Natural killer cell (primary cell): ENCODE measurements at regions not wholly inside any gene's neighbourhood (a gene's known extent, or its start where the extent isn't known, plus 50 kb on each side); places are given as distances from the start of the nearest gene placed in this dataset.

Source experiments
- ATAC-seq, 3 donors: fragments of 150-1000 bp in 2 of 3; fragments of 200-7000 bp in 1 of 3; cut with Tn5 transposase; 1 replicate in 1 of 3; 2 replicates in 2 of 3; pipeline ENCODE4 v1.10.0; 2021; ENCODE audit warnings: mild to moderate bottlenecking in 2 of 3, moderate library complexity in 2 of 3
- DNase-seq, 2 donors: peaks; one replicate each; pipeline versions ENCODE4 v3.0.0 to v3.0.0-alpha.2; 2013 to 2021; ENCODE audit warnings: mixed read lengths in 1 of 2
- H3K27ac ChIP-seq: one replicate; pipeline ENCODE4 v1.5.1; 2013; ENCODE audit warnings: mild to moderate bottlenecking, low read length
- H3K27me3 ChIP-seq: one replicate; pipeline ENCODE4 v1.6.1; 2013; ENCODE audit warnings: low read length; ENCODE audit not compliant: control insufficient read depth, insufficient read depth
- H3K36me3 ChIP-seq: one replicate; pipeline ENCODE4 v1.6.1; 2013; ENCODE audit warnings: low read length; ENCODE audit not compliant: control insufficient read depth, insufficient read depth
- H3K4me1 ChIP-seq: one replicate; pipeline ENCODE4 v1.6.1; 2013; ENCODE audit warnings: low read length; ENCODE audit not compliant: control insufficient read depth, insufficient read depth
- H3K4me3 ChIP-seq: one replicate; pipeline ENCODE4 v1.5.1; 2013; ENCODE audit warnings: low read length
- H3K9me3 ChIP-seq: one replicate; pipeline ENCODE4 v1.6.1; 2013; ENCODE audit warnings: low read length; ENCODE audit not compliant: control insufficient read depth, insufficient read depth
- H3K27ac Mint-ChIP-seq, 2 donors: one replicate each; pipeline ENCODE4 v1.8.0; 2022; ENCODE audit warnings: mild to moderate bottlenecking in 2 of 2, mixed read lengths in 2 of 2, moderate library complexity in 1 of 2
- H3K27me3 Mint-ChIP-seq, 2 donors: one replicate each; pipeline ENCODE4 v1.8.0; 2022; ENCODE audit warnings: low read depth in 2 of 2, mixed read lengths in 2 of 2
- H3K36me3 Mint-ChIP-seq: one replicate; pipeline ENCODE4 v1.8.0; 2022; ENCODE audit warnings: mixed read lengths
- H3K4me1 Mint-ChIP-seq, 2 donors: one replicate each; pipeline ENCODE4 v1.8.0; 2022; ENCODE audit warnings: mixed read lengths in 2 of 2
- H3K4me3 Mint-ChIP-seq: one replicate; pipeline ENCODE4 v1.8.0; 2022; ENCODE audit warnings: mild to moderate bottlenecking, moderate library complexity, mixed read lengths
- H3K9me3 Mint-ChIP-seq, 2 donors: one replicate each; pipeline ENCODE4 v1.8.0; 2022; ENCODE audit warnings: mixed read lengths in 2 of 2
- WGBS: methylation state at CpG from one replicate; pipeline ENCODE4 v1.1.7; 2013; ENCODE audit warnings: missing lambda C conversion rate; ENCODE audit not compliant: insufficient coverage; 5-methylcytosine and 5-hydroxymethylcytosine counted together
- intact Hi-C: fragments of 100-400 bp; cut with micrococcal nuclease; formaldehyde crosslinking; loops from one replicate; pipeline ENCODE4 v1.14.2; 2022
- TF ChIP-seq, protein P1 (sequence below): fragments of 200-600 bp; IDR thresholded peaks from one replicate; pipeline ENCODE4 v1.8.0; 2022; ENCODE audit warnings: antibody characterized with exemption

DNA sequence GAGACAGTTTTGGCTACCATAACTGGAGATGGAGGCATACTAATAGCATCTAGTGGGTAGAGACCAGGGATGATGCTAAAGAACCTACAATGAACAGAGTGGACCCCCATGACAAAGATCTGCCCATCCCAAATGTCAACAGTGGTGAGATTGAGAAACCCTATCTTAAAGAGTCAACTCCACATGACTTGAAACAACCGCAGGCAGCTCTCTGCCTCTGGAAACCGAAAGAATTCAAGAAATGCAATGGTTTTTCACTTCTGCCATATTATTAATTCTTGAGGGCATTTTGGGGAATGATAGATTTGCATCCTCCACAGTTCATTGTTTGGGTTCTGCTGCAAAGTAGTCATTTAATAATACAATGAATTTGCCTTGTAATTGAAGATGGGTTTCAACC lies 463.4 kb downstream of the MAFB start:
- TF ChIP-seq, protein P1, sequence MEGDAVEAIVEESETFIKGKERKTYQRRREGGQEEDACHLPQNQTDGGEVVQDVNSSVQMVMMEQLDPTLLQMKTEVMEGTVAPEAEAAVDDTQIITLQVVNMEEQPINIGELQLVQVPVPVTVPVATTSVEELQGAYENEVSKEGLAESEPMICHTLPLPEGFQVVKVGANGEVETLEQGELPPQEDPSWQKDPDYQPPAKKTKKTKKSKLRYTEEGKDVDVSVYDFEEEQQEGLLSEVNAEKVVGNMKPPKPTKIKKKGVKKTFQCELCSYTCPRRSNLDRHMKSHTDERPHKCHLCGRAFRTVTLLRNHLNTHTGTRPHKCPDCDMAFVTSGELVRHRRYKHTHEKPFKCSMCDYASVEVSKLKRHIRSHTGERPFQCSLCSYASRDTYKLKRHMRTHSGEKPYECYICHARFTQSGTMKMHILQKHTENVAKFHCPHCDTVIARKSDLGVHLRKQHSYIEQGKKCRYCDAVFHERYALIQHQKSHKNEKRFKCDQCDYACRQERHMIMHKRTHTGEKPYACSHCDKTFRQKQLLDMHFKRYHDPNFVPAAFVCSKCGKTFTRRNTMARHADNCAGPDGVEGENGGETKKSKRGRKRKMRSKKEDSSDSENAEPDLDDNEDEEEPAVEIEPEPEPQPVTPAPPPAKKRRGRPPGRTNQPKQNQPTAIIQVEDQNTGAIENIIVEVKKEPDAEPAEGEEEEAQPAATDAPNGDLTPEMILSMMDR: no peak
- Mint-ChIP-seq H3K9me3 (peaks cover 0 to 2% of the 10 kb centered on the region in 2 donors), H3K4me3 (no peak overlapping the region), H3K36me3 (no peaks in the 10 kb centered on the region), H3K4me1 (no peaks in the 10 kb centered on the region), H3K27ac (no peak overlapping the region), H3K27me3 (peaks cover 7% of the 10 kb centered on the region in 2 donors)
- WGBS: 75% methylated on average over 2 of the region's 2 CpGs
- DNase-seq: no peak
- H3K36me3 ChIP-seq: no peaks in the 10 kb centered on the region
- H3K9me3 ChIP-seq: no peaks in the 10 kb centered on the region
- H3K4me3 ChIP-seq: no peak overlapping the region
- no peaks in the 10 kb centered on the region for H3K4me1 ChIP-seq
- H3K27me3 ChIP-seq: no peaks in the 10 kb centered on the region
- no peak for ATAC-seq
- intact Hi-C loops: no loop called here
- no peak overlapping the region for H3K27ac ChIP-seq

DNA sequence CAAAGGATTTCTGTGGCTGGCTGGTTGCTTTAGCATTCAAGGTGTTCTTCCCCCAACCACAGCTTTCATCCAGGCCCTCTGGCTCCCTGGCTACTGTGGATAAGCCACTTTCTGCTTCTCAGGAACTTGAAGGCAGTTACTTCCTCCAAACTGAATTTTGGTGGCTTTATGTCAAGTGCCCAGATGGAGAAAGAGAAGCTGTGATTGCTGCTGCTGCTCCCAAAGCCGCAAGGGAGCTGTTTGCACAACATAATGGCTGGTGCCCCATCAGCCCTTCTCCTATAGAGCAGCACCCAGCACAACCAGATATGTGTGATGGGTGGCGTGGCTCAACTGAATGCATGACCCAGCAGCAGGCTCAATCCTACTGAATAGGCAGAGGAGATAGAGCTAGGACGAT lies 465.2 kb downstream of the MAFB start:
- TF ChIP-seq, protein P1: no peak
- Mint-ChIP-seq H3K4me1 (no peaks in the 10 kb centered on the region), H3K36me3 (no peaks in the 10 kb centered on the region), H3K27ac (no peak overlapping the region), H3K9me3 (no peaks in the 10 kb centered on the region), H3K27me3 (peaks cover 0 to 7% of the 10 kb centered on the region in 2 donors), H3K4me3 (no peak overlapping the region)
- no peaks in the 10 kb centered on the region for H3K9me3 ChIP-seq
- no peak overlapping the region for H3K4me3 ChIP-seq
- H3K27ac ChIP-seq: no peak overlapping the region
- no peaks in the 10 kb centered on the region for H3K27me3 ChIP-seq
- H3K36me3 ChIP-seq: no peaks in the 10 kb centered on the region
- ATAC-seq: no peak
- no peaks in the 10 kb centered on the region for H3K4me1 ChIP-seq
- intact Hi-C loops: no loop called here
- DNase-seq: no peak
- 81% methylated on average over 3 of the region's 3 CpGs for WGBS

DNA sequence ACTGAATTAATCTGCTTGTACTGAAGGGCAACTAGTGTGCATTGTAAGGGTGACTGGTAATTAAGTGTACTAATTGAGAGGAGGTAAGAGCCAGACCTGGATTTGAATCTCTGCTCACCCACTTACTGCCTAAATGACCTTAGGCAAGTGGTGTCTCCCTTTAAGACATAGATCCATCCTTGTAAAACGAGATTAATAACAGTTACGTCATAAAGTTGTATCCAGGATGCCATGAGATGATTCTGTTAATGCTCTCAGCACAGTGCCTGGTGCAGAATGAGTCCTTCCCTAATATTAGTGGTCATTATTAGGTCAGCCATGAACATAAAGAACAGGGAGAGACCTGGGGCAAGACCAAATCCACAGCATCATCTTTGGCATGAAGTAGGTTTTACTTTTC lies 470.1 kb downstream of the MAFB start:
- Mint-ChIP-seq H3K27ac (no peak overlapping the region), H3K4me1 (no peaks in the 10 kb centered on the region), H3K4me3 (no peak overlapping the region), H3K9me3 (peaks cover 3 to 7% of the 10 kb centered on the region in 2 donors), H3K27me3 (peaks cover 0 to 4% of the 10 kb centered on the region in 2 donors), H3K36me3 (no peaks in the 10 kb centered on the region)
- TF ChIP-seq, protein P1: no peak
- 71% methylated on average over 2 of the region's 2 CpGs for WGBS
- Histone ChIP-seq H3K4me3 (no peak overlapping the region), H3K27ac (no peak overlapping the region), H3K4me1 (no peaks in the 10 kb centered on the region), H3K36me3 (no peaks in the 10 kb centered on the region), H3K9me3 (no peaks in the 10 kb centered on the region), H3K27me3 (no peaks in the 10 kb centered on the region)
- intact Hi-C loops: no loop called here
- ATAC-seq (no peak), DNase-seq (no peak)

DNA sequence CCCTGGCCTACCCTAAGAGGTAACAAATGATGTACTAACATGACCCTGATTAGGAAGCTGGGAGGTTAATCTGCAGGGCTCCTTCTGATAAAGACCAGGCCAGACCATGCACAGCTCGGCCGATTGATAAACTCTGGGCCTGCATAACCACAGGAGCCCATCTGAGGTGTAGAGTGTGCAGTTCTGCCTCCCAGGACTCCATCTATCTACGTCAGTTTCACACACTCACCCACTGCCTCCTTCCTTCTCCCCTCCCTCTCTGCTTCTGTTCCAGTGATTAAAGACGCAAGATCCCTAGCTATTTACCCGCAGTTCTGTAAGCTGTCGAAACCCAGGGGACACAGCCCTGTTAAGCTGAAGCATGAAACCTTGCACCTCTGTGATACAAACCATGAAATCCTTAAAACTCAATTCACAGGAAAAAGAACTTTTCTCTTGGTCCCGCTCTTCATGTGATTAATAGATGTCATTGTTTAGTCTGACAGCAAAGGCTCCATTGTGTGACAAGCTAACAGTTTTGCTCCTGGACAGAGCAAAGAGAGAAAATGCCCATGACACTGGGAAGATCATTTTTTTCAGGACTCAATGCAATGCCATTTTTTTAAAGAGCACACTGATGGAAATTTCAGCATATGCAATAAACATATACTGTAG lies 470.6 kb downstream of the MAFB start:
- ATAC-seq (no peak), DNase-seq (no peak)
- Mint-ChIP-seq H3K27me3 (peaks cover 0 to 4% of the 10 kb centered on the region in 2 donors), H3K4me3 (no peak overlapping the region), H3K27ac (no peak overlapping the region), H3K36me3 (no peaks in the 10 kb centered on the region), H3K4me1 (no peaks in the 10 kb centered on the region), H3K9me3 (peaks cover 3 to 7% of the 10 kb centered on the region in 2 donors)
- no peaks in the 10 kb centered on the region for H3K36me3 ChIP-seq
- TF ChIP-seq, protein P1: no peak
- no peaks in the 10 kb centered on the region for H3K9me3 ChIP-seq
- WGBS: 79% methylated on average over 7 of the region's 7 CpGs
- no peaks in the 10 kb centered on the region for H3K4me1 ChIP-seq
- H3K4me3 ChIP-seq: no peak overlapping the region
- no peaks in the 10 kb centered on the region for H3K27me3 ChIP-seq
- H3K27ac ChIP-seq: no peak overlapping the region
- intact Hi-C loops: no loop called here
